ENCODE measurements at regions not wholly inside any gene's neighbourhood (a gene's known extent, or its start where the extent isn't known, plus 50 kb on each side); places are given as distances from the start of the nearest gene placed in this dataset.

DNA sequence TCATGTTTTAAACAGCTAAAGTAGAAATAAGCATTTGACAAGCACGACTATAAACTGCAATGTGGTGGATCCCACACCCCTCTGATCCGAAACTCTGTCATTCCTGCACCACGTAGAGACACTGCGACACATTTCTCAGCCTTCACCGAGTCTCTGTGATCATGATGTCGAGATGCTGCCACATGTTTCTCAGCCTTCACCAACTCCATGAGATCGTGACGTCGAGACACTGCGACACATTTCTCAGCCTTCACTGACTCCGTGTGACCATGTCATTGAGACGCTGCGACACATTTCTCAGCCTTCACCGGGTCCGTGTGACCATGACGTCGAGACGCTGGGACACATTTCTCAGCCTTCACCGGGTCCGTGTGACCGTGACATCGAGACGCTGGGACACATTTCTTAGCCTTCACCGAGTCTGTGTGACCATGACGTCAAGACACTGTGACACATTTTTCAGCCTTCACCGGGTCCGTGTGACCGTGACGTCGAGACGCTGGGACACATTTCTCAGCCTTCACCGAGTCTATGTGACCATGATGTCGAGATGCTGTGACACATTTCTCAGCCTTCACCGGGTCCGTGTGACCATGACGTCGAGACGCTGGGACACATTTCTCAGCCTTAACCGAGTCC is 143.0 kb downstream of the TTLL2 start:
- Histone ChIP-seq H3K9me3 (ENCODE audit: control insufficient read depth, low read length) (no peaks in the 10 kb centered on the region), H3K4me1 (ENCODE audit: control insufficient read depth, insufficient read depth, low read length) (peaks cover 4% of the 10 kb centered on the region), H3K27me3 (ENCODE audit: control insufficient read depth, insufficient read depth, low read length, poor library complexity, severe bottlenecking) (no peaks in the 10 kb centered on the region), H3K4me3 (ENCODE audit: low read length) (no peak overlapping the region), H3K27ac (ENCODE audit: low read depth, low read length) (no peak overlapping the region), H3K36me3 (ENCODE audit: control insufficient read depth, insufficient read depth, low read length) (no peaks in the 10 kb centered on the region), H3K9ac (ENCODE audit: extremely low read depth, low read length, poor library complexity, severe bottlenecking) (no peak overlapping the region)
- H3K4me1 Mint-ChIP-seq, result peaks cover 7% of the 10 kb centered on the region
- no peaks in the 10 kb centered on the region for H3K27me3 Mint-ChIP-seq (ENCODE audit: insufficient read depth)
- H3K27ac Mint-ChIP-seq, result no peak overlapping the region
- H3K36me3 Mint-ChIP-seq (ENCODE audit: low read depth), result no peaks in the 10 kb centered on the region
- peak; percentile 32 for DNase-seq
- TF ChIP-seq CTCF (conservative IDR thresholded peaks at IDR 0.05), result no peak
- H3K9me3 Mint-ChIP-seq, result no peaks in the 10 kb centered on the region
- WGBS, 2 experiments (ENCODE audit: insufficient coverage in 1 of 2, insufficient read length in 1 of 2), result 92 to 94% methylated on average over 39 of the region's 39 CpGs
- H3K4me3 Mint-ChIP-seq, result no peak overlapping the region

DNA sequence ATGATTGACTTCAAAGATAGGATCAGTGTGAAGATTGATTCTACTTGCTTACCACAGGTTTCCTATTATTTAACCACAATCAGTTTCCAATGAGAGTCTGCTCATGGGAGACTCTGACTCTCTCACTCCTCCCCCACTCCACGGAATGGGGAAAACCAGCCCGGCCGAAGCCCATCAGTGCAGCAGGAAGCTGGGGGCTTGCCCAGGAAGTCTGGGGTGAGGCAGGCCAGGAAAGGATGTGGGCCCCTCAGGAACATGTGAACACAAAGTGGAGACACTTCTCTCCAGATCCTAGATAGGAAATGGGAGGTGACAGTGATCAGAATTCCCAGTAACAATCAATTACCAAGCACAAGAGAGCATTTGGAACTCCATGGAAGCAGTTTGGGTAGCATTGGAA is 144.2 kb downstream of the TTLL2 start:
- Histone ChIP-seq H3K9ac (ENCODE audit: extremely low read depth, low read length, poor library complexity, severe bottlenecking) (no peak overlapping the region), H3K9me3 (ENCODE audit: control insufficient read depth, low read length) (no peaks in the 10 kb centered on the region), H3K36me3 (ENCODE audit: control insufficient read depth, insufficient read depth, low read length) (no peaks in the 10 kb centered on the region), H3K27me3 (ENCODE audit: control insufficient read depth, insufficient read depth, low read length, poor library complexity, severe bottlenecking) (no peaks in the 10 kb centered on the region), H3K4me1 (ENCODE audit: control insufficient read depth, insufficient read depth, low read length) (peaks cover 6% of the 10 kb centered on the region), H3K4me3 (ENCODE audit: low read length) (no peak overlapping the region), H3K27ac (ENCODE audit: low read depth, low read length) (no peak overlapping the region)
- 82% methylated on average over 3 of the region's 3 CpGs; no CpG with 5 or more reads in 1 of the 2 experiments for WGBS, 2 experiments (ENCODE audit: insufficient coverage in 1 of 2, insufficient read length in 1 of 2)
- Mint-ChIP-seq H3K36me3 (ENCODE audit: low read depth) (no peaks in the 10 kb centered on the region), H3K9me3 (no peaks in the 10 kb centered on the region), H3K27me3 (ENCODE audit: insufficient read depth) (no peaks in the 10 kb centered on the region), H3K27ac (no peak overlapping the region), H3K4me1 (peaks cover 12% of the 10 kb centered on the region), H3K4me3 (no peak overlapping the region)
- no peak for TF ChIP-seq CTCF (conservative IDR thresholded peaks at IDR 0.05)
- DNase-seq, result peak; percentile 32

GRCh38 chr6:167469672-167470071 is 144.8 kb downstream of the TTLL2 start:
- H3K9ac ChIP-seq (ENCODE audit: extremely low read depth, low read length, poor library complexity, severe bottlenecking), result no peak overlapping the region
- no peak overlapping the region for H3K4me3 ChIP-seq (ENCODE audit: low read length)
- H3K27me3 ChIP-seq (ENCODE audit: control insufficient read depth, insufficient read depth, low read length, poor library complexity, severe bottlenecking), result no peaks in the 10 kb centered on the region
- no peak for TF ChIP-seq CTCF (conservative IDR thresholded peaks at IDR 0.05)
- no peak overlapping the region for H3K27ac ChIP-seq (ENCODE audit: low read depth, low read length)
- peak; percentile 34 for DNase-seq
- 65 to 84% methylated on average over 4 to 10 of the region's 10 CpGs for WGBS, 2 experiments (ENCODE audit: insufficient coverage in 1 of 2, insufficient read length in 1 of 2)
- Mint-ChIP-seq H3K36me3 (ENCODE audit: low read depth) (no peaks in the 10 kb centered on the region), H3K4me1 (peaks cover 12% of the 10 kb centered on the region), H3K4me3 (no peak overlapping the region), H3K27me3 (ENCODE audit: insufficient read depth) (no peaks in the 10 kb centered on the region), H3K27ac (no peak overlapping the region), H3K9me3 (no peaks in the 10 kb centered on the region)
- no peaks in the 10 kb centered on the region for H3K36me3 ChIP-seq (ENCODE audit: control insufficient read depth, insufficient read depth, low read length)
- H3K9me3 ChIP-seq (ENCODE audit: control insufficient read depth, low read length), result no peaks in the 10 kb centered on the region
- peaks cover 6% of the 10 kb centered on the region for H3K4me1 ChIP-seq (ENCODE audit: control insufficient read depth, insufficient read depth, low read length)

Measured in endodermal cell (in vitro differentiated cells).